ENCODE measurements at regions not wholly inside any gene's neighbourhood (a gene's known extent, or its start where the extent isn't known, plus 50 kb on each side); places are given as distances from the start of the nearest gene placed in this dataset.

DNA sequence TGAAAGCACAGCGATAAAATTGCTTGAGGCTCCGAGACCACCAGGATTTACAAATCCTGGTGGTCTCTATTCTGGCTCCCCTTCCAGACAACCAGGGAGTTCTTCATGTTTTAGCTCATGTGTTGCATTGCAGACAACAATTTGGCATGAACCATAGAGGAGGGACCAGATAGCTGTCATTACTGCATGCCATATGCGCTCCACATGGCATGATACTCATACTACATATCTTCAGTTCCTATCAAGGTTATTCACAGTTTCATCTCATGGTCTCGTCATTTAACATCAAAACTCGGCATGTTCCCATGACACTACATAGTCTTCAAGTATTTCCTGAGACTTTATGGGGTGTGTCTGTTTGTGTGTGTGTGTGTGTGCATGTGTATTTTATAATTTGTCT, 220.3 kb downstream of the OR13H1 start:
- no peak overlapping the region for H3K4me3 ChIP-seq
- no peak overlapping the region for H2AFZ ChIP-seq

DNA sequence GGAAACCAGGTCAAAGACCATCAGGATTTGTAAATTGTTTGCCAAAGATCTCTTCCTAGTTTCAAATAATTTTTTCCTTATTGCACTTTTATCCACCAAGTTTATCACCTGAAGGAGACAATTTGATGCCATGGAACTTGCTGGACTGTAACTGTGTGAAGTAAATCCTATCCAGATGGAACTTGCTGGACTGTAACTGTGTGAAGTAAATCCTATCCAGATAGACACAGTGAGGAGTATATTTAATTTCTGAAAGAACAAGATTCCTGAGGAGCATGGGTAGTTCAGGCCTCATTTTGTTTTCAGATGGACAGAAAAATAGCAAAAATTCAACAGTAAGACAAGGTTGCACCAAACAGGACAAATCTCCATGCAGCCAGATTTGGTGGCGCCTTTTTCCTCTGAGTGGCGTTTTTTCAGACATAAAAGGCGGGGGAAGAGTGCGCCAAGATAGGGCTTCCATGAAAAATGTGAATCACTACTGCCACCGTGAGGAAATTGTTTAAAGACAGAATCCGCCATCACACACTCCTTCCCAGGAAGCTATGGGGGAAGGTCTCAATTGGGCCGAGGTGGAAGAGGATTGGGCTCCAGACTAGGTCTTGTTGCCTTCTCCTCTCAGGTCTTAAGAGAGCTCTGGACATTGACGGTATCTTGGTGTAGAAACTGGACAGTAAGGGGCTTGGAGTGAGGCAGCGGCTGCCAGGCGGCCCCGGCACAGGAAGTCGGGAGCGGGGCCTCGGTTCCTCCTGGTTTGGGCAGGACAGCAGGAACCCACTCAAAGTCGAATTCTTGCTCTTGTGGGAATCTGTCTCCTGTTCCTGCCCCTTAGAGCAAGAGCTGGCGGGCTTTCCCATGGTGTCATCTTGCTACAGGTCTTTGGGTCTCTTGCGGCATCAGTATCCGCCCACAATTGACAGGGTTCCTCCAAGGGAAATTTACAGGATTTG, 234.7 kb downstream of the OR13H1 start:
- Histone ChIP-seq H3K4me2 (no peak overlapping the region), H3F3A (ENCODE audit: insufficient read depth, low read depth) (no peaks in the 10 kb centered on the region), H3K9me3 (ENCODE audit: insufficient read depth, low read depth) (no peaks in the 10 kb centered on the region), H2AFZ (no peak overlapping the region), H3K9me2 (ENCODE audit: insufficient read depth) (no peaks in the 10 kb centered on the region), H4K20me1 (ENCODE audit: insufficient read depth) (no peaks in the 10 kb centered on the region), H3K79me2 (ENCODE audit: low read depth) (no peaks in the 10 kb centered on the region), H3K4me1 (replicated peaks; ENCODE audit: insufficient read depth) (no peaks in the 10 kb centered on the region), H3K27me3 (ENCODE audit: insufficient read depth, low read depth) (no peaks in the 10 kb centered on the region), H3K36me3 (ENCODE audit: low read depth) (peaks cover 31% of the 10 kb centered on the region), H3K4me3 (no peak overlapping the region), H3K27ac (no peak overlapping the region)
- intact Hi-C loops (cut with micrococcal nuclease; ENCODE audit: unreplicated experiment): no loop called here
- no peak for TF ChIP-seq EZH2 (IDR thresholded peaks at IDR 0.05; ENCODE audit: low read depth)
- CTCF ChIA-PET: no interaction called here
- POLR2A ChIA-PET (ENCODE audit: unreplicated experiment): no interaction called here
- BruUV-seq (replicated peaks): no TSS peak
- DNase-seq: no peak

More for the DNA sequence above, 220.3 kb downstream of the OR13H1 start:
- no peaks in the 10 kb centered on the region; the same call in none of the 2 replicates for H3K9me3 ChIP-seq (ENCODE audit: insufficient read depth, low read depth)
- DNase-seq: no peak
- no peaks in the 10 kb centered on the region for H3F3A ChIP-seq (ENCODE audit: insufficient read depth, low read depth)
- POLR2A ChIA-PET (ENCODE audit: unreplicated experiment): no interaction called here
- H3K79me2 ChIP-seq (ENCODE audit: low read depth): no peaks in the 10 kb centered on the region
- H3K4me2 ChIP-seq: no peak overlapping the region
- H3K9me2 ChIP-seq (ENCODE audit: insufficient read depth): no peaks in the 10 kb centered on the region
- CTCF ChIA-PET: no interaction called here
- no peak overlapping the region for H3K27ac ChIP-seq
- H3K36me3 ChIP-seq (ENCODE audit: low read depth): peaks cover 32% of the 10 kb centered on the region
- no peak for TF ChIP-seq EZH2 (IDR thresholded peaks at IDR 0.05; ENCODE audit: low read depth)
- TF ChIP-seq, protein P1, sequence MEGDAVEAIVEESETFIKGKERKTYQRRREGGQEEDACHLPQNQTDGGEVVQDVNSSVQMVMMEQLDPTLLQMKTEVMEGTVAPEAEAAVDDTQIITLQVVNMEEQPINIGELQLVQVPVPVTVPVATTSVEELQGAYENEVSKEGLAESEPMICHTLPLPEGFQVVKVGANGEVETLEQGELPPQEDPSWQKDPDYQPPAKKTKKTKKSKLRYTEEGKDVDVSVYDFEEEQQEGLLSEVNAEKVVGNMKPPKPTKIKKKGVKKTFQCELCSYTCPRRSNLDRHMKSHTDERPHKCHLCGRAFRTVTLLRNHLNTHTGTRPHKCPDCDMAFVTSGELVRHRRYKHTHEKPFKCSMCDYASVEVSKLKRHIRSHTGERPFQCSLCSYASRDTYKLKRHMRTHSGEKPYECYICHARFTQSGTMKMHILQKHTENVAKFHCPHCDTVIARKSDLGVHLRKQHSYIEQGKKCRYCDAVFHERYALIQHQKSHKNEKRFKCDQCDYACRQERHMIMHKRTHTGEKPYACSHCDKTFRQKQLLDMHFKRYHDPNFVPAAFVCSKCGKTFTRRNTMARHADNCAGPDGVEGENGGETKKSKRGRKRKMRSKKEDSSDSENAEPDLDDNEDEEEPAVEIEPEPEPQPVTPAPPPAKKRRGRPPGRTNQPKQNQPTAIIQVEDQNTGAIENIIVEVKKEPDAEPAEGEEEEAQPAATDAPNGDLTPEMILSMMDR (conservative IDR thresholded peaks at IDR 0.05): no peak
- no peaks in the 10 kb centered on the region for H4K20me1 ChIP-seq (ENCODE audit: insufficient read depth)
- intact Hi-C loops (cut with micrococcal nuclease; ENCODE audit: unreplicated experiment): no loop called here
- no peaks in the 10 kb centered on the region for H3K27me3 ChIP-seq (ENCODE audit: insufficient read depth, low read depth)
- BruUV-seq (replicated peaks): no TSS peak
- no peaks in the 10 kb centered on the region for H3K4me1 ChIP-seq (replicated peaks; ENCODE audit: insufficient read depth)

DNA sequence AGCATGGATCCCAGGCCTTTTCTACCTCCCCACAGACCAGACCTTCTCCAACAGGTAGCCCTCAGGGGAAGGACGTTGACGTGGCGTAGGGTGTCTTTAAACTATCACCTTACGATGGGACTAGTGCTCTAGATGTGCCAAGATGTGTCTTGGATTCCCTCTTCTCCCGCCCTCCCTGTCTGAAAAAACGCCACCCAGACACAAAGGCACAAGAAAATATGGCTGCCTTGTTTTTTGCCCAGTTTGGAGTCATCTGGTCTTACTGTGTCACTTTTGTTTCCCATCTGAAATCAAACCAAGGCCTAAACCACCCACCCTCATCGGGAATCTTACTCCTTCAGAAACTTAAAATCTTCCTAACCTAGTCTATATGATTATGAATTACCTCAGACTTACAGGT, 235.4 kb downstream of the OR13H1 start:
- CTCF ChIA-PET: no interaction called here
- no peak overlapping the region for H3K27ac ChIP-seq

More for the DNA sequence above, 235.4 kb downstream of the OR13H1 start:
- no peaks in the 10 kb centered on the region for H3K79me2 ChIP-seq (ENCODE audit: low read depth)
- no peaks in the 10 kb centered on the region for H3F3A ChIP-seq (ENCODE audit: insufficient read depth, low read depth)
- no peaks in the 10 kb centered on the region for H4K20me1 ChIP-seq (ENCODE audit: insufficient read depth)
- no peak overlapping the region for H3K4me3 ChIP-seq
- no peaks in the 10 kb centered on the region for H3K4me1 ChIP-seq (replicated peaks; ENCODE audit: insufficient read depth)
- TF ChIP-seq, protein P1 (conservative IDR thresholded peaks at IDR 0.05): no peak
- no peak for TF ChIP-seq EZH2 (IDR thresholded peaks at IDR 0.05; ENCODE audit: low read depth)
- DNase-seq: no peak
- H3K9me3 ChIP-seq (ENCODE audit: insufficient read depth, low read depth): no peaks in the 10 kb centered on the region
- POLR2A ChIA-PET (ENCODE audit: unreplicated experiment): no interaction called here
- no peaks in the 10 kb centered on the region for H3K27me3 ChIP-seq (ENCODE audit: insufficient read depth, low read depth)
- H3K36me3 ChIP-seq (ENCODE audit: low read depth): peaks cover 29% of the 10 kb centered on the region
- intact Hi-C loops (cut with micrococcal nuclease; ENCODE audit: unreplicated experiment): no loop called here
- H2AFZ ChIP-seq: no peak overlapping the region
- no peak overlapping the region for H3K4me2 ChIP-seq
- no TSS peak for BruUV-seq (replicated peaks)
- H3K9me2 ChIP-seq (ENCODE audit: insufficient read depth): no peaks in the 10 kb centered on the region

All from PC-9 (cell line).